ENCODE measurements at regions not wholly inside any gene's neighbourhood (a gene's known extent, or its start where the extent isn't known, plus 50 kb on each side); places are given as distances from the start of the nearest gene placed in this dataset.

DNA sequence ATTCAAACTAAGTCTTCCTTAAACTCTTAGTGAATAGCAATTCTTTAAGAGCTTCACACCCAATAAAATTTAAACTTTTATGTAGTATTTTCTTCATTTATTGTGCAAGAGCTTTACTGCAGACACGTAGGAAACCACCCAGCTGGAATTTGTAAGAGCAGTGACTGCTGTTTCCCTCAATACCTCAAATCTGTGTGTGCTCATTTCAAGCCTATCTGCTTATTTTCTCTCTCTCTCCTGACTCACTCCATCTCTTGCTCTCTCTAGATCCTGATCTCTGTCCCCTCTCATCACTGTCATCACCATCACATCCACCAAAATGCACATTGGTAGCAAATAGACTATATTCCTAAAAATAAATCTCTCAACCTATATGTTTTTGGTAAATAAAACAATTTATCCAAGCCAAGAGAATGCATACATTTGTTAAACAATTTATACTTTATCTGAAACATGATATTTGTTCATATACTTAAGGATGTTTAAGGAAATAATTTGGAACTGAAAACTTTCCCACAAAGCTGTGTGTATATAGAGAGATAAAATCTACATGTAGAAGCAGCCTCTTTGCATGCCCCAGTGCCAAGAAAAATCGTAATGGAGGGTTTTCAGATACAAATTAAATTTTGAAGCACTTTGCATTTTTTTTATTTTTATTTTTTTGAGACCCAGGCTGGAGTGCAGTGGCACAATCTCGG is 273.0 kb downstream of the TFAP2A start:
- Histone ChIP-seq H3K27ac (ENCODE audit: extremely low read length, insufficient read depth, low read length) (no peak overlapping the region), H4K20me1 (ENCODE audit: insufficient read depth, low read length) (no peaks in the 10 kb centered on the region), H3K9me3 (ENCODE audit: low read length) (no peaks in the 10 kb centered on the region), H3K4me2 (ENCODE audit: low read depth, low read length) (no peak overlapping the region), H3K79me2 (ENCODE audit: insufficient read depth, low read length) (no peaks in the 10 kb centered on the region), H3K4me1 (ENCODE audit: insufficient read depth, low read length) (no peaks in the 10 kb centered on the region), H3K9ac (ENCODE audit: insufficient read depth, low read depth, low read length) (no peak overlapping the region), H2AFZ (ENCODE audit: low read length) (no peak overlapping the region), H3K36me3 (replicated peaks in 1 of 2; ENCODE audit: control insufficient read depth in 1 of 2, insufficient read depth in 2 of 2, low read length in 2 of 2) (no peaks in the 10 kb centered on the region), H3K27me3 (ENCODE audit: control insufficient read depth in 1 of 2, insufficient read depth in 2 of 2, low read length in 2 of 2) (no peaks in the 10 kb centered on the region), H3K4me3 (replicated peaks in 1 of 3; ENCODE audit: insufficient read depth in 1 of 3, low read depth in 2 of 3, low read length in 3 of 3) (no peak overlapping the region)
- BruUV-seq (replicated peaks) = no TSS peak
- no peak for DNase-seq (ENCODE audit: low spot score)
- TF ChIP-seq, protein P1, sequence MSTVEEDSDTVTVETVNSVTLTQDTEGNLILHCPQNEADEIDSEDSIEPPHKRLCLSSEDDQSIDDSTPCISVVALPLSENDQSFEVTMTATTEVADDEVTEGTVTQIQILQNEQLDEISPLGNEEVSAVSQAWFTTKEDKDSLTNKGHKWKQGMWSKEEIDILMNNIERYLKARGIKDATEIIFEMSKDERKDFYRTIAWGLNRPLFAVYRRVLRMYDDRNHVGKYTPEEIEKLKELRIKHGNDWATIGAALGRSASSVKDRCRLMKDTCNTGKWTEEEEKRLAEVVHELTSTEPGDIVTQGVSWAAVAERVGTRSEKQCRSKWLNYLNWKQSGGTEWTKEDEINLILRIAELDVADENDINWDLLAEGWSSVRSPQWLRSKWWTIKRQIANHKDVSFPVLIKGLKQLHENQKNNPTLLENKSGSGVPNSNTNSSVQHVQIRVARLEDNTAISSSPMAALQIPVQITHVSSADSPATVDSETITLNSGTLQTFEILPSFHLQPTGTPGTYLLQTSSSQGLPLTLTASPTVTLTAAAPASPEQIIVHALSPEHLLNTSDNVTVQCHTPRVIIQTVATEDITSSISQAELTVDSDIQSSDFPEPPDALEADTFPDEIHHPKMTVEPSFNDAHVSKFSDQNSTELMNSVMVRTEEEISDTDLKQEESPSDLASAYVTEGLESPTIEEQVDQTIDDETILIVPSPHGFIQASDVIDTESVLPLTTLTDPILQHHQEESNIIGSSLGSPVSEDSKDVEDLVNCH (CRISPR knock-in tag; IDR thresholded peaks at IDR 0.05) = no peak
- TF ChIP-seq ARNTL (CRISPR knock-in tag; IDR thresholded peaks at IDR 0.05) = no peak
- TF ChIP-seq, protein P2, sequence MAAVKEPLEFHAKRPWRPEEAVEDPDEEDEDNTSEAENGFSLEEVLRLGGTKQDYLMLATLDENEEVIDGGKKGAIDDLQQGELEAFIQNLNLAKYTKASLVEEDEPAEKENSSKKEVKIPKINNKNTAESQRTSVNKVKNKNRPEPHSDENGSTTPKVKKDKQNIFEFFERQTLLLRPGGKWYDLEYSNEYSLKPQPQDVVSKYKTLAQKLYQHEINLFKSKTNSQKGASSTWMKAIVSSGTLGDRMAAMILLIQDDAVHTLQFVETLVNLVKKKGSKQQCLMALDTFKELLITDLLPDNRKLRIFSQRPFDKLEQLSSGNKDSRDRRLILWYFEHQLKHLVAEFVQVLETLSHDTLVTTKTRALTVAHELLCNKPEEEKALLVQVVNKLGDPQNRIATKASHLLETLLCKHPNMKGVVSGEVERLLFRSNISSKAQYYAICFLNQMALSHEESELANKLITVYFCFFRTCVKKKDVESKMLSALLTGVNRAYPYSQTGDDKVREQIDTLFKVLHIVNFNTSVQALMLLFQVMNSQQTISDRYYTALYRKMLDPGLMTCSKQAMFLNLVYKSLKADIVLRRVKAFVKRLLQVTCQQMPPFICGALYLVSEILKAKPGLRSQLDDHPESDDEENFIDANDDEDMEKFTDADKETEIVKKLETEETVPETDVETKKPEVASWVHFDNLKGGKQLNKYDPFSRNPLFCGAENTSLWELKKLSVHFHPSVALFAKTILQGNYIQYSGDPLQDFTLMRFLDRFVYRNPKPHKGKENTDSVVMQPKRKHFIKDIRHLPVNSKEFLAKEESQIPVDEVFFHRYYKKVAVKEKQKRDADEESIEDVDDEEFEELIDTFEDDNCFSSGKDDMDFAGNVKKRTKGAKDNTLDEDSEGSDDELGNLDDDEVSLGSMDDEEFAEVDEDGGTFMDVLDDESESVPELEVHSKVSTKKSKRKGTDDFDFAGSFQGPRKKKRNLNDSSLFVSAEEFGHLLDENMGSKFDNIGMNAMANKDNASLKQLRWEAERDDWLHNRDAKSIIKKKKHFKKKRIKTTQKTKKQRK (IDR thresholded peaks at IDR 0.05; ENCODE audit: low read length) = no peak
- TF ChIP-seq AGO2 (optimal IDR thresholded peaks at IDR 0.05; ENCODE audit: low read depth, low read length) = no peak
- TF ChIP-seq FOXJ3 (CRISPR knock-in tag; IDR thresholded peaks at IDR 0.05; ENCODE audit: borderline replicate concordance) = no peak
- TF ChIP-seq SMAD9 (CRISPR knock-in tag; IDR thresholded peaks at IDR 0.05) = no peak
- TF ChIP-seq, protein P3, sequence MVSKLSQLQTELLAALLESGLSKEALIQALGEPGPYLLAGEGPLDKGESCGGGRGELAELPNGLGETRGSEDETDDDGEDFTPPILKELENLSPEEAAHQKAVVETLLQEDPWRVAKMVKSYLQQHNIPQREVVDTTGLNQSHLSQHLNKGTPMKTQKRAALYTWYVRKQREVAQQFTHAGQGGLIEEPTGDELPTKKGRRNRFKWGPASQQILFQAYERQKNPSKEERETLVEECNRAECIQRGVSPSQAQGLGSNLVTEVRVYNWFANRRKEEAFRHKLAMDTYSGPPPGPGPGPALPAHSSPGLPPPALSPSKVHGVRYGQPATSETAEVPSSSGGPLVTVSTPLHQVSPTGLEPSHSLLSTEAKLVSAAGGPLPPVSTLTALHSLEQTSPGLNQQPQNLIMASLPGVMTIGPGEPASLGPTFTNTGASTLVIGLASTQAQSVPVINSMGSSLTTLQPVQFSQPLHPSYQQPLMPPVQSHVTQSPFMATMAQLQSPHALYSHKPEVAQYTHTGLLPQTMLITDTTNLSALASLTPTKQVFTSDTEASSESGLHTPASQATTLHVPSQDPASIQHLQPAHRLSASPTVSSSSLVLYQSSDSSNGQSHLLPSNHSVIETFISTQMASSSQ (IDR thresholded peaks at IDR 0.05; ENCODE audit: low read depth) = no peak
- TF ChIP-seq, protein P3 (CRISPR knock-in tag; IDR thresholded peaks at IDR 0.05; ENCODE audit: borderline replicate concordance) = no peak
- no peak for TF ChIP-seq ZNF510 (CRISPR knock-in tag; IDR thresholded peaks at IDR 0.05; ENCODE audit: low read depth)
- no peak for TF ChIP-seq ZNF850 (CRISPR knock-in tag; conservative IDR thresholded peaks at IDR 0.05)
- TF ChIP-seq, protein P4, sequence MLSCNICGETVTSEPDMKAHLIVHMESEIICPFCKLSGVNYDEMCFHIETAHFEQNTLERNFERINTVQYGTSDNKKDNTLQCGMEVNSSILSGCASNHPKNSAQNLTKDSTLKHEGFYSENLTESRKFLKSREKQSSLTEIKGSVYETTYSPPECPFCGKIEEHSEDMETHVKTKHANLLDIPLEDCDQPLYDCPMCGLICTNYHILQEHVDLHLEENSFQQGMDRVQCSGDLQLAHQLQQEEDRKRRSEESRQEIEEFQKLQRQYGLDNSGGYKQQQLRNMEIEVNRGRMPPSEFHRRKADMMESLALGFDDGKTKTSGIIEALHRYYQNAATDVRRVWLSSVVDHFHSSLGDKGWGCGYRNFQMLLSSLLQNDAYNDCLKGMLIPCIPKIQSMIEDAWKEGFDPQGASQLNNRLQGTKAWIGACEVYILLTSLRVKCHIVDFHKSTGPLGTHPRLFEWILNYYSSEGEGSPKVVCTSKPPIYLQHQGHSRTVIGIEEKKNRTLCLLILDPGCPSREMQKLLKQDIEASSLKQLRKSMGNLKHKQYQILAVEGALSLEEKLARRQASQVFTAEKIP (CRISPR knock-in tag; IDR thresholded peaks at IDR 0.05; ENCODE audit: borderline replicate concordance) = no peak
- TF ChIP-seq ZNF816 (CRISPR knock-in tag; IDR thresholded peaks at IDR 0.05; ENCODE audit: borderline replicate concordance) = no peak
- in situ Hi-C loops (cut with HindIII; ENCODE audit: extremely low pct_ligation_motif_present, low pct_unique_long_range_greater_than_20kb) = no loop called here
- FAIRE-seq = no peak
- ChIA-PET CTCF (ENCODE audit: low intra/inter-chr PET ratio, low total read pairs) (no interaction called here), POLR2A (no interaction called here)
- WGBS (ENCODE audit: low lambda C conversion rate) = 0% methylated on average over 3 of the region's 3 CpGs
- no peak for ATAC-seq
- intact Hi-C loops (cut with micrococcal nuclease; ENCODE audit: unreplicated experiment) = no loop called here

Data from HepG2 (cell line).